ENCODE measurements at regions not wholly inside any gene's neighbourhood (a gene's known extent, or its start where the extent isn't known, plus 50 kb on each side); places are given as distances from the start of the nearest gene placed in this dataset.
"Not testable (repeated sequence)": the region's sequence is repeated elsewhere in the genome, so short reads cannot be mapped to it uniquely, and the experiment has no call there.

DNA sequence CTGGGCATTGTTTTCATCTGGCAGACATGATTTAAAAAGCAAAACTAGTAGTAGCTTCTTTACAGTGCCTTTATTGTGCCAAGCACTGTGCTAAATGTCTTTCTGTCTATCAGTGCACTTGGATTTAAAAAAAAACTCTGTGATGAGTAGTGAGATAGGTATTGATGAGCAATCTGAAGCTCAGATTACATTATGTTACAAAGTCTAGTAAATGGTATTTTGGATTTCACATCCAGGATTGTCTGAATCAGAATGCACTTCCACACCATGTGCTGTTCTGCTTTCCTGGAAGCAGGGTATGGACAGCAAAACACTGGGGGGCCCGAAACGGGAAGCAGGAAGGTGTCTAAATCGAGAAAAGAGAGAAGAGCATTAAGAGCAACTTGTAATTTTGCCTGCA is 103.4 kb upstream of the CCN2 start:
- DNase-seq (ENCODE audit: insufficient read length, low spot score) = no peak
- no peak for TF ChIP-seq POLR2A (IDR thresholded peaks at IDR 0.05; ENCODE audit: low read depth, low read length)
- FAIRE-seq = no peak

DNA sequence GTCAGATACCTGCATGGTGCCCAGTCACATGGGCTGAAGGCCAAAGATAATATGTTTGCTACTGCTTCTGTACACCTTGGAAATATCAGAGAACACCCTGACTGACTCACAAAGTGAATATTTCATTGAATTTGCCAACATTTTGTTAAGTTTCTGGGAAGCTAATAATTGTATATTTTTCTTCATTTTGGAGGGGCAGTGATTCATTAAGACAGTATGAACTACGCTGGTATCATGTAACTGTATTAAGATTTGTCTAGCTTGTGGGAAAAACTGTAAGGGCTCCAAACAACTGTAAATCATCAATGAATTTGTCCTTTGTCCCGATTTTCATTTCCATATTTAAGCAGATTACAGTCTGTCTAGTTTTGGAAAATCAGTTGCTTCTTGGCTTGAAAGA is 102.3 kb upstream of the CCN2 start:
- no peak for TF ChIP-seq POLR2A (IDR thresholded peaks at IDR 0.05; ENCODE audit: low read depth, low read length)
- no peak for FAIRE-seq
- DNase-seq (ENCODE audit: insufficient read length, low spot score) = no peak

DNA sequence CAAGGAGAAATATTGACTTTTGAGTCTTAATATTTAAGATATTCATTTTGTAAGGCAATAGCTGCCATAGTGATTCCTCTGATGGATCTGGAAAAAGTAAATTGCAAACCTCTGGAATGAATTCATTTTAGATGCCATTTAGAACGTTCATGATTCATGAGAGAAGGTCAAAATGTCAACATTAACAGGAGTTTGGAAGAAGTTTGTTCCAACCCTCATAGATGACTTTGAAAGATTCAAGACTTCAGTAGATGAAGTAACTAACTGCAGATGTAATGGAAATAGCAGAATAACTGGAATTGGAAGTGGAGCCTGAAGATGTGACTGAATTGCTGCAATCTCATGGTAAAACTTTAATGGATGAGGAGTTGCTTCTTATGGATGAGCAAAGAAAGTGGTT is 100.9 kb upstream of the CCN2 start:
- no peak for FAIRE-seq
- TF ChIP-seq POLR2A (IDR thresholded peaks at IDR 0.05; ENCODE audit: low read depth, low read length) = no peak
- DNase-seq (ENCODE audit: insufficient read length, low spot score) = no peak

DNA sequence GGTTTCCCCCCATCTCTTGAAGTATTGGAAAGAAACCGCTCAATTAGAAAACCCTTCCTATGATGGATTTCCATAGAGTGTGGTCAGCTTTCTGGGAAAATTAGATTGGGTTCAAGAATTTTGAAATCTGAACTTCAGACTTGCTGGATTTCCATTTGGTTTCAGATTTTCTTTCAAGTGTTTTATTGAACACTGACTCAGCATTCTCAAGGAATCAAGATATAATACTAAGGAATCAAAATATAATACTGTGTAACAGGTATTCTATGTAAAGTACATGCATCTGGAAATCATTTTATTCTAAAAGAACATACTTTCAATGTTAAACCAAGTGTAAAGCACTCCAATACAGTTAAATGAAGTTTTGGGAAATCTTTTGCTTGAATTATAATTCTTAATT is 94.7 kb upstream of the CCN2 start:
- FAIRE-seq = no peak
- no peak for TF ChIP-seq POLR2A (IDR thresholded peaks at IDR 0.05; ENCODE audit: low read depth, low read length)
- DNase-seq (ENCODE audit: insufficient read length, low spot score) = no peak

DNA sequence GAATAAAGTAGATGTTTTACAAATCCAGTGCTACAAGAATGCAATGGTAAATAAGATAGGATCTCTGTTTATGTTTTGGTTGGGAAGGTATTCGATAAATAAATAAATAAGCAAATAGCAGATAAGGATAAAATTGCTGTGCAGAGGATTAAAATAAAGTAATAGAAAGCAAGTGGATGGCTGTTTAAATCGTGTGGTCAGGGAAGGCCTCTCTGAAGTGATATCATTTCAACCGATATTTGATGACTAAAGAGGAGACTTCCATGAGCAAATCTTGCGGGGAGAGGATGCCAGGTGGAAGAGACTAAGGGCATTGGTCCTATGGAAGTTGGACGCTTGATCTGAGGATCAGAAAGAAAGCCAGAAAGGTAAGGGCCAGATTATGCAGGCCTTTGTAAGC is 92.0 kb upstream of the CCN2 start:
- no peak for TF ChIP-seq POLR2A (IDR thresholded peaks at IDR 0.05; ENCODE audit: low read depth, low read length)
- DNase-seq (ENCODE audit: insufficient read length, low spot score) (no peak), FAIRE-seq (no peak)

DNA sequence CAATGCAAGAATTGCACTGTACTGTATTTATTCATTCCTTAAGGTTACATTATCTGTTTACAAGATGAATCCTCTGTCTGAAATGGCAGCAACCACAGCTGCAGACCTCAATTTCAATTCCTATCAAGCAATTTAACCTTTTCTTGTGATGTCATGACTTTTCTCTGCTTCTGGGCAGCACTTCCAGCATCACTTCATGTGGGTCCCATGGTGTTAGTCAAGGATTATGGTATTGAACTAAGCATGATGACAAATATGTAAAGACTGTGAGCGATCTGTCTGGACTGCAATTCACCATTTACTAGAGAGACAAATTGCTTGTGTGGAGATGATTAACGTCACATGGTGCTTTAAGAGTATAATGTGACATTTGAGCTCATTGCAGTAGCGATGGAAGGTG is 90.5 kb upstream of the CCN2 start:
- TF ChIP-seq POLR2A (IDR thresholded peaks at IDR 0.05; ENCODE audit: low read depth, low read length) = no peak
- FAIRE-seq = no peak
- DNase-seq (ENCODE audit: insufficient read length, low spot score) = no peak

DNA sequence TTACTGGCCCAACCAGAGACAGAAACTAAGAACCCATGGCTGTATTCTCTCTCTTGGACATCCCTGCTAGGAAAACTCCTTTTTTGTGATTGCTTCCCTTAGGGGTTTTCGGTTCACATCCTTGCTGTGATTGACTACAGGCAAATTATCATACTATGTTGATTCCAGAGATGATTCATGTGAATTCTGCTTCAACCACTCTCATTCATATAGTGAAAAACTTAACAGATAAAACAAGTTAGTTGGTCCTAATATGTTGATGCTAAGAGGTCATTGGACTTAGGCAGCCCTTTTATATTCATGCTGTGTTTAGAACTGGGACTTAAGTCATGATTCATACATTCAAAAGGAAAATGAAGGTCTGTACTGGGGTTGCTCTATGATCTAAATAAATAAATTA is 76.9 kb upstream of the CCN2 start:
- TF ChIP-seq POLR2A (IDR thresholded peaks at IDR 0.05; ENCODE audit: low read depth, low read length) = no peak
- no peak for FAIRE-seq
- DNase-seq (ENCODE audit: insufficient read length, low spot score) = no peak

DNA sequence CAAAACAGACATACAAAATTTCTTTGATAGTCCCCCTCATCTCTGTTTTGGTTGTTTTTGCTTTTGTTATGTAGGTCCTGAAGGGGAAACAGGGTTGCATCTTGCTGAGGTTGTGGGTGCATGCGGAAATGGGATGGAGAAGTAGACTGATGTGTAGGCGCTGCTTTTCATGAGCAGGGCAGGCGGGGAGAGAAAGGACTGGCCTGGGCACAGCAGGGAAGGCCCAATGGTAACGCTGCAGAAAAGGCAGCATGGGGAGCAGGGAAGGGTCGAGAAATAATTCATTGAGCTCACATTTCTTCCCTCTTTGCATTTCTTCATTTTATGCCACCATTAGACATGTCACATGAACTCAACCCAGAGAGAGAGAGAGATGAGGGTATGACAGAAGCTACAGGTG is 74.3 kb upstream of the CCN2 start:
- DNase-seq (ENCODE audit: insufficient read length, low spot score) = no peak
- no peak for FAIRE-seq
- no peak for TF ChIP-seq POLR2A (IDR thresholded peaks at IDR 0.05; ENCODE audit: low read depth, low read length)

DNA sequence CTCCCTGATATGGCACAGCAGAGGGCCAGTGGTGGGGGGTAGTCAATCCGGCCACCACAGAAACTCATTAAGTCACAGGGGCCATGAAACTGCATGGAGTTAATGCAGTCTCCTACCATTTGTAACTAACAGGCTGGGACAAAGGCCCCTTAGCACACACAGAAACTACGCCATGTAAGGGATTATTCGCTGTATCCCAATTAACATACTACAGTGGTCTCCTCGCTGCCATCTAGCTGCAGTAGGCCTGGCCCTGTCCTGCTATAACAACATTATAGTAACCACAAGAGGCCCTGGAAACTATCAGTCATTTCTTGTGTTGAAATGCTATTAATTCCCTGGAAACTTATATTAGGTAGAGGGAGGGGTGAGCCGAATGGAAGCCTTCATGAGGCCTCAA is 72.3 kb upstream of the CCN2 start:
- no peak for TF ChIP-seq POLR2A (IDR thresholded peaks at IDR 0.05; ENCODE audit: low read depth, low read length)
- FAIRE-seq = no peak
- no peak for DNase-seq (ENCODE audit: insufficient read length, low spot score)

DNA sequence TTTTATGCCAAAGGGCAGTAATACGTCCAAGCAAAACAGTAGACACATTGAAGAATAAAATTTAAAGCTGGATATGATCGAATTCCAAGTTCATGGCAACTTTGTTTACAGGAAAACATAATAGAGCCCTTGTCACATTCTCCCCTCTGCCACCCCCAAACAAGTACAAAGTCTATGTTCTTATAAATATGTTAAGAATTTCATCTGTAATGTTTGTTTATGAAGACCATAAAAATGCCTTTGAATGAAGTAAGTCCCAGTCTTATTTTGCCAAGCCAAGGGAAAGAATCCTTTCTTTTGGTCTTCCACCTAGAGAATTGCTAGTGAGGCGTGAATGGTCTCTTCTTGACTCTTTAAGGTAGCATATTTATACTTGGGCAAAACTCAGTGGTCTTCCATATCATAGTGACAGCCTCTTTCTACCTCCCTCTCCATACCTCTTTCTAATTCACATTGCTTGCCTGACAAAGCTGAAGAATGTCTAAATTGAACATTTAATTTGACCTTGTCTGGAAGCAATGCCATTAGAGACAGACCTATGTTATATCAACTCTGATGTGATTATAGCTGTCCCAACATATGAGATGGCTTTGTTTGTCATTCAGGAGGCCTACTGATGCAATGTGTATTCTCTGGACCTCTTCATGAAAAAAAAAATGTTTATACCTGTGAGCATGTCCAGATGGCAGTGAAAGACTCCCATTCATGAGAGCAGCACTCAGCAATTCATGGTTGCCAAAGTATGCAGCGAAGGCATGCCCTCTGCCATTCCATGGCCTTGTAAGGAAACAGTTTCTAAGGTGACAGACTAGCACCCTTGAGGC is 70.6 kb upstream of the CCN2 start:
- DNase-seq (ENCODE audit: insufficient read length, low spot score) (no peak), FAIRE-seq (no peak)
- TF ChIP-seq POLR2A (IDR thresholded peaks at IDR 0.05; ENCODE audit: low read depth, low read length) = no peak

DNA sequence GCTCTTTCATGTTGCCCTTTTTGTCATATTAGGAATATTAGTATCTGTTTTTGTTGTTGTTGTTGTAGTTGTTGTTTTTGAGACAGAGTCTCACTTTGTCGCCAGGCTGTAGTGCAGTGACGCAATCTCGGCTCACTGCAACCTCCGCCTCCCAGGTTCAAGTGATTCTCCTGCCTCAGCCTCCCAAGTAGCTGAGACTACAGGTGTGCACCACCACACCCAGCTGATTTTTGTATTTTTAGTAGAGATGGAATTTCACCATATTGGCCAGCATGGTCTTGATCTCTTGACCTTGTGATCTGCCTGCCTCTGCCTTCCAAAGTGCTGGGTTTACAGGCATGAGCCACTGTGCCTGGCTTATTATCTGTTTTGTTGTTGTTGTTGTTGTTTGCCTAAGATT is 69.7 kb upstream of the CCN2 start:
- not testable (repeated sequence) for FAIRE-seq; DNase-seq (ENCODE audit: insufficient read length, low spot score)

DNA sequence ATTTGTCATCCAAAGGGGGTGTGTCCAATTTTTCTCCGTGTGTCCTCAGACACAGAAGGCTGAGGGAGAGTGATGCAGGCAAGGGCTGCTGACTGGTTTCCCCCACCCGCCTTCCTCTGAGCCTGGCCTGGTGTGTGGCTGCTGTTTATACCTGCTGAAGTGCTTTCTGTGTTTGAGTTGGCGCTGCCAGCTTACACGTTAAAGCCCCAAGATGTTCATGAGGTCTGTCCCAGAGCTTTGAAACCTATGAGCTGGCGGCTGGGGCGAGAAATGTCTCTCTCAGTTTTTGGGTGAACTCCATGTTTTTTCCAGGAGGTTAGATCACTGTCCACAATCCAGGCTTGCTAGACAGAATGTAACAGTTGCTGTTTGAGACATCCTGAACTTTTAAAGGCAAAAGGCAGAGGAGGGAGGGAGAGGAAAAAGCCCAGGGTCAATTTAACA is 69.0 kb upstream of the CCN2 start:
- DNase-seq (ENCODE audit: insufficient read length, low spot score) = no peak
- FAIRE-seq = no peak
- TF ChIP-seq POLR2A (IDR thresholded peaks at IDR 0.05; ENCODE audit: low read depth, low read length) = no peak

DNA sequence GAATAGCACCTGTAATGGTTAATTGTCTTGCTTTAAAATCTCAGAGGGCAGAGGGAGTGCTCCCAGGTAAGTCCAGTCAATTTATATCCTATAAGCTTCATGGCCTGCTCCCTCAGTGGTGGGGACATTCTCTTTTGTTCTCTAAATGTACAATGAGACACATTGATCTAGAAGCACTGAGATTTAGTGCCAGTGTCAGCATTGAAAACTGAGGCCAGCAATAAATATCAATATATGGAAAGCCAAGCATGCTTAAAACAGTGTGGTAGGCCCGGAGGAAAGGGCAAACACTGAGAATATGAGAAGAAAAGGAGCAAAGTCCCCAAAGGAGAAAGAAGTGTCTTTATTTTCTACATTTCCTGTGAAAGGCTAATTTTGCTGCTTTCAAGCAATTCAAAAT is 68.4 kb upstream of the CCN2 start:
- DNase-seq (ENCODE audit: insufficient read length, low spot score) (no peak), FAIRE-seq (no peak)
- TF ChIP-seq POLR2A (IDR thresholded peaks at IDR 0.05; ENCODE audit: low read depth, low read length) = no peak

DNA sequence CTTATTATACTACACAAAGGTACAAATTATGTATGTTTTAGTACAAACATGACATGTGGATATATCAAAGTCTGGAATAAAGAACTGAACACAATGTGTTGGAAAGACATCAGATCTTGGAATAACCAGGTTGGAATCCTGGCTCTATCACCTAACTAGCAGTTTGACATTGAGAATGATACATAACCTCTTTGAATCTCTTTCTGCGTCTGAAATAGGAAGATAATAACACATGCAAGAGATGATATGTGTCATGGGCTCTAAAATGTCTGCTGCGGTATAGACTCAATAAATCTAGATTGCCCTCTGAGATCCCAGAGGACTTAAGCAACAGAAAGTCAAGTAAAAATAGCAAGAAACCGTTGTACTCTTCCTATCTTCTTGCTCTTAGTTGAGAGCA is 66.8 kb upstream of the CCN2 start:
- TF ChIP-seq POLR2A (IDR thresholded peaks at IDR 0.05; ENCODE audit: low read depth, low read length) = no peak
- FAIRE-seq (no peak), DNase-seq (ENCODE audit: insufficient read length, low spot score) (no peak)

DNA sequence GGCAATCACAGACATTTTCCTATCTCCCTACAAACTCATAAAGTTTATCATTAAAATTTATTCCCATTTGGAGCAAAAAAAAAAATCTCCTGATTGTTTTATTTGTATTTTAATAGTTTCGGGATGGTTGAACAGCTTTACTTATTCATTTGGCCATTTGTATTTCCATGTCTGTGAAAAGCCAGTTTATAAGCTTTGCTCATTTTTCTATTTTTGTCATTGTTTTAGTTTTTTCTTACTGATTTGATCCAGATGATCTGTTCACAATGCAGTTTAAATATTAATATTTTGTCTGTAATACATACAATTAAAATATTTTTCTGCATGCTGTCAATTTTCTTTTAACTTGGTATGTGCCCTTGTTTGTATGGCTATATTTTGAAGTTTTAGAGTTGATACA is 65.2 kb upstream of the CCN2 start:
- DNase-seq (ENCODE audit: insufficient read length, low spot score) (no peak), FAIRE-seq (no peak)
- no peak for TF ChIP-seq POLR2A (IDR thresholded peaks at IDR 0.05; ENCODE audit: low read depth, low read length)

DNA sequence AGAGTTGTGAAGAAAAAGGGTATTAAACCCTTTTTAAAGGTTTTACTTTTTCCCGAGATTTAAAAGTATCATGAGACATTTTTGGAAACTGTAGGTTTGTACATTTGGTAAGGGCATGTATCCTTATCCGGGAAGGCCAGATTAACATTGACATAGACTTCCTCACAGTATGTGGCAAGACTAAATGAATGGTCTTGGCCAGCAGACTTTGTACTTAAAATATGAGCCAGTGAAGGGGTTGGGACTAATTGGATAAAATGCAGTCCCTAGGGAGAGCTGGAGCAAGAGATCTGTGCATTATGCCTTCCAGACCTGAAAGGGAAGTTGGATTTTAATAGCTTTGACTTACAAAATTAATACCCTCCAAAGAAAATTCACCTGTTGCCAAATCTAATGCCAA is 60.4 kb upstream of the CCN2 start:
- no peak for TF ChIP-seq POLR2A (IDR thresholded peaks at IDR 0.05; ENCODE audit: low read depth, low read length)
- FAIRE-seq = no peak
- DNase-seq (ENCODE audit: insufficient read length, low spot score) = no peak

All from H54 (cell line).